Calu3 (cell line): ENCODE measurements at regions not wholly inside any gene's neighbourhood (a gene's known extent, or its start where the extent isn't known, plus 50 kb on each side); places are given as distances from the start of the nearest gene placed in this dataset.
A peak's percentile ranks its signal among the peaks of the same experiment; 100 is the strongest.

Source experiments
- BruUV-seq: library from RNA; stranded (reverse); fragments of 400-500 nt; replicated peaks from 2 replicates; lab custom pipeline; 2021; lab: Mats Ljungman, UMichigan
- CTCF ChIA-PET: fragments of 300-600 bp; sonication (Branson Sonifier 250); formaldehyde crosslinking; loops from one replicate; lab custom pipeline; 2022; ENCODE audit warnings: antibody characterized with exemption; lab: Charles Lee
- DNase-seq: peaks from one replicate; pipeline ENCODE4 v3.0.0; 2022
- H3K27ac Mint-ChIP-seq: one replicate; pipeline ENCODE4 v1.8.0; 2022; ENCODE audit warnings: mixed read lengths; ENCODE audit not compliant: unreplicated experiment
- H3K27me3 Mint-ChIP-seq: one replicate; pipeline ENCODE4 v1.8.0; 2022; ENCODE audit warnings: mixed read lengths; ENCODE audit not compliant: unreplicated experiment
- H3K36me3 Mint-ChIP-seq: one replicate; pipeline ENCODE4 v1.8.0; 2022; ENCODE audit warnings: mild to moderate bottlenecking, moderate library complexity, mixed read lengths; ENCODE audit not compliant: insufficient read depth, unreplicated experiment
- H3K4me1 Mint-ChIP-seq: one replicate; pipeline ENCODE4 v1.8.0; 2022; ENCODE audit warnings: mild to moderate bottlenecking, low read depth, mixed read lengths; ENCODE audit not compliant: unreplicated experiment
- H3K4me3 Mint-ChIP-seq: one replicate; pipeline ENCODE4 v1.8.0; 2022; ENCODE audit warnings: mild to moderate bottlenecking, low read depth, moderate library complexity, mixed read lengths; ENCODE audit not compliant: unreplicated experiment
- H3K9me3 Mint-ChIP-seq: one replicate; pipeline ENCODE4 v1.8.0; 2022; ENCODE audit warnings: low read depth, mixed read lengths; ENCODE audit not compliant: unreplicated experiment
- intact Hi-C: fragments of 100-400 bp; cut with micrococcal nuclease; formaldehyde crosslinking; loops from one replicate; pipeline ENCODE4 v1.10.0; 2022; ENCODE audit not compliant: unreplicated experiment
- TF ChIP-seq, protein P1 (sequence below): fragments of 200-600 bp; IDR thresholded peaks from one replicate; pipeline ENCODE4 v1.8.0; 2022; ENCODE audit warnings: antibody characterized with exemption; ENCODE audit not compliant: unreplicated experiment

DNA sequence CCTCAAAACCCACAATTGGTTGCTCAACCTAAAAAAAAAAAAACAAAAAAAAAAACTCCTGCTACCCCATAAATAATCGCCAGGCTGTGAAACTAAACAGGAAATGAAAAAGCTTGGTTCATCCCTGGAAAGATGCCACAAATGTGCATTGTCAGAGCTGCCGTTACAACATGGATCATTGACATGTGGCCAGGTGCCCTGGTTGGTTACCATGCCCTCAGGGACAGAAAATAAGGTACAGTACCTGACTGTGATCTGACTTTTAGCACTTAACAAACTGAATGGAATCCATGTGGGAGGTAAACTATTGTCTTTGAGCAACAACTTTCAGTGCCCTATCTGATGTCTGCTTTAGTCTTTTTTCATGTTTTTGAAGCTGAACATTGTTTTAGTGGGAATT lies 118.0 kb upstream of the RPL34 start:
- CTCF ChIA-PET: no interaction called here
- no peak overlapping the region for H3K27ac Mint-ChIP-seq
- no peak overlapping the region for H3K4me3 Mint-ChIP-seq
- H3K9me3 Mint-ChIP-seq: peaks cover 2% of the 10 kb centered on the region
- DNase-seq: no peak
- BruUV-seq: no TSS peak
- TF ChIP-seq, protein P1, sequence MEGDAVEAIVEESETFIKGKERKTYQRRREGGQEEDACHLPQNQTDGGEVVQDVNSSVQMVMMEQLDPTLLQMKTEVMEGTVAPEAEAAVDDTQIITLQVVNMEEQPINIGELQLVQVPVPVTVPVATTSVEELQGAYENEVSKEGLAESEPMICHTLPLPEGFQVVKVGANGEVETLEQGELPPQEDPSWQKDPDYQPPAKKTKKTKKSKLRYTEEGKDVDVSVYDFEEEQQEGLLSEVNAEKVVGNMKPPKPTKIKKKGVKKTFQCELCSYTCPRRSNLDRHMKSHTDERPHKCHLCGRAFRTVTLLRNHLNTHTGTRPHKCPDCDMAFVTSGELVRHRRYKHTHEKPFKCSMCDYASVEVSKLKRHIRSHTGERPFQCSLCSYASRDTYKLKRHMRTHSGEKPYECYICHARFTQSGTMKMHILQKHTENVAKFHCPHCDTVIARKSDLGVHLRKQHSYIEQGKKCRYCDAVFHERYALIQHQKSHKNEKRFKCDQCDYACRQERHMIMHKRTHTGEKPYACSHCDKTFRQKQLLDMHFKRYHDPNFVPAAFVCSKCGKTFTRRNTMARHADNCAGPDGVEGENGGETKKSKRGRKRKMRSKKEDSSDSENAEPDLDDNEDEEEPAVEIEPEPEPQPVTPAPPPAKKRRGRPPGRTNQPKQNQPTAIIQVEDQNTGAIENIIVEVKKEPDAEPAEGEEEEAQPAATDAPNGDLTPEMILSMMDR: no peak
- no peaks in the 10 kb centered on the region for H3K4me1 Mint-ChIP-seq
- peaks cover 13% of the 10 kb centered on the region for H3K27me3 Mint-ChIP-seq
- intact Hi-C loops: no loop called here
- no peaks in the 10 kb centered on the region for H3K36me3 Mint-ChIP-seq

DNA sequence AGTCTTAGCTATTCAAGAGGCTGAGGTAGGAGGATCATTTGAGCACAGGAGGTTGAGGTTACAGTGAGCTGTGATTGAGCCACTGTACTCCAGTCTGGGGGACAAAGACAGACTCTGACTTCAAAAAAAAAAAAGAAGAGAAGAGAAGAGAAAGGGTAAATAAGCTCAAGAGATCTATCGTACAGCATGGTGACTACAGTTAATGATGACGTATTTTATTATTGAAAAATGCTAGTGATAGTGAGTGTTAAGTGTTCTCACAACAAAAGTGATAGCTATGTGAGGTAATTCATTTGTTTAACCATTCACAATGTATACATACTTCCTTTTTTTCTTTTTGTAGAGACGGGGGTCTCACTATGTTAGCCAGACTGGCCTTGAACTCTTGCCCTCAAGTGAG lies 121.5 kb upstream of the RPL34 start:
- intact Hi-C loops: no loop called here
- H3K4me1 Mint-ChIP-seq: no peaks in the 10 kb centered on the region
- H3K36me3 Mint-ChIP-seq: no peaks in the 10 kb centered on the region
- no TSS peak for BruUV-seq
- H3K4me3 Mint-ChIP-seq: no peak overlapping the region
- peaks cover 13% of the 10 kb centered on the region for H3K27me3 Mint-ChIP-seq
- DNase-seq: no peak
- TF ChIP-seq, protein P1: no peak
- CTCF ChIA-PET: no interaction called here
- no peak overlapping the region for H3K27ac Mint-ChIP-seq
- H3K9me3 Mint-ChIP-seq: no peaks in the 10 kb centered on the region

DNA sequence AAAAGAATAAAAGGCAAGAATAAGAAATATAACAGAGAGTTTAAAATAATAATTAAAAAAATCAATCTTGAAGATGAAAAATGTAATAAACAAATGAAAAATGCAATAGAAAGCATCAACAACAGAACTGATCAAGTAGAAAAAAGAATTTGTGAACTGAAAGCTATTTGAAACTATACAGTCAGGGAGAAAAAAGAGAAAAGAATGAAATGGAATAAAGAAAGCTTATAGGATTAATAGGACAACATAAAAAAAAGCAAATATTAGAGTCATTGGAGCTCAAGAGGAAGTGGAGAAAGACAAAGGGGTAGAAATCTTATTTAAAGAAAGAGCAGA lies 126.8 kb upstream of the RPL34 start:
- no peaks in the 10 kb centered on the region for H3K4me1 Mint-ChIP-seq
- intact Hi-C loops: loop anchor here (1.0 kb wide), 2 partner anchors 433 to 475 kb away; no protein-coding TSS in a partner anchor
- no peak overlapping the region for H3K27ac Mint-ChIP-seq
- BruUV-seq: no TSS peak
- TF ChIP-seq, protein P1: no peak
- CTCF ChIA-PET: interaction anchor here (1.3 to 1.4 kb wide), 2 partner anchors 463 to 475 kb away, joined by 3 to 4 read pairs; no protein-coding TSS in a partner anchor
- H3K9me3 Mint-ChIP-seq: no peaks in the 10 kb centered on the region
- peaks cover 10% of the 10 kb centered on the region for H3K27me3 Mint-ChIP-seq
- H3K36me3 Mint-ChIP-seq: no peaks in the 10 kb centered on the region
- DNase-seq: no peak
- no peak overlapping the region for H3K4me3 Mint-ChIP-seq

DNA sequence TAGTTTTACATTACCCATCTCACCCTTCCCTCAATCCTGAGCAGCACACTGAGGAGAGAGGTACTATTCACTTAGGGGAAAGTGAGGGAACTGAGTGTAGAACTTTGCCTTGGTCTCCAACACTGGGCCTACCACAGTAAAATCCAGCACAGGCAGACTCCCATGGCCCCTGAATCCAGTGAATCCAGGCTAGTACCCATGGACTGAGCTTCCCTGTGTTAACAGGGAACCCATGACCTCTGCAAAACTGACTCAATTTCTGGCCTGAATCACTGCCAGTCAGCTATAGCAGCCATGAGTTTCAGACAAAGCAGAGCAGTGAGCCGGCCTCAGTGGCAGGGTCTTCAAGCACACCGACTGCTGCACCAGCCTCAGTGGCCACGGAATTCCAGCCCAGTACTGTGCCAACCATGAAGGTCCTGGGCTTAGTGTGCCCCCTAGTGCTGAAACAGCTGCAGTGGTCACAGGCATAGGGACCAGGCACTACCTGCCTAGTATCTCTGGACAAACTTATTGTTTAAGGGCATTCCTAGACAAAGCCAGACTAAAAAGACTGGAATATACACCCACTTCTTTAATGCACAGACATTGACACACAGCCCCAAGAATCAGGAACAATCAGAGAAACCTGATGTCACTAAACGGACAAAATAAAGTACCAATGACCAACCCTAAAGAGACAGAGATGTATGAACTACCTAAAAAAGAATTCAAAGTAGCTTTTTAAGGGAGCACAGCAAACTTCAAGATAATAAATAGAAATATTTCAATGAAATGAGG lies 127.4 kb upstream of the RPL34 start:
- peak; percentile 43 for DNase-seq

More for the DNA sequence above, 127.4 kb upstream of the RPL34 start:
- peaks cover 4% of the 10 kb centered on the region for H3K27me3 Mint-ChIP-seq
- no peak overlapping the region for H3K4me3 Mint-ChIP-seq
- H3K27ac Mint-ChIP-seq: no peak overlapping the region
- CTCF ChIA-PET: interaction anchor here (1.3 to 1.4 kb wide), 2 partner anchors 463 to 474 kb away, joined by 3 to 4 read pairs; no protein-coding TSS in a partner anchor
- TF ChIP-seq, protein P1: peak; percentile 38
- no TSS peak for BruUV-seq
- no peaks in the 10 kb centered on the region for H3K4me1 Mint-ChIP-seq
- no peaks in the 10 kb centered on the region for H3K9me3 Mint-ChIP-seq
- no peaks in the 10 kb centered on the region for H3K36me3 Mint-ChIP-seq
- intact Hi-C loops: loop anchor here (1.0 kb wide), 2 partner anchors 433 to 475 kb away; no protein-coding TSS in a partner anchor
